ENCODE measurements at regions not wholly inside any gene's neighbourhood (a gene's known extent, or its start where the extent isn't known, plus 50 kb on each side); places are given as distances from the start of the nearest gene placed in this dataset.

DNA sequence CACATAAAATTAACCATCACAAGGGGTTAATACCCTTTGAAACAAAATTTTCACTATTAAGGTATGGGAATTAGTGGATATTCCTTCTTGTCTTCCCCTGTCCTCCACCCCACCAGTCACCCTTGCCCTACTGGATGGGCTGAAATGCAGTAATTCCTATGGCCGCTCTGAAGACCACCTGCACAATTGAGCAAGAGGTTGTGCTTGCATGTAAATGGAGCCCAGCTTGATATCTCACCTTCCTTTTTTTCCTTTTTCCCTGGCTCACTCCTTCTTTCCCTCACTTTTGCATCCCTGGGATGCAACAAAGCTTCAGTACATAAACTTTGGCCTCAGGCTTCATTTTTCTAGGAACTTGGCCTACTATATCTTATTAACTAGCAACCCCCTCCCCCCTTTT, 184.6 kb downstream of the SNX10 start:
- TF ChIP-seq, protein P1, sequence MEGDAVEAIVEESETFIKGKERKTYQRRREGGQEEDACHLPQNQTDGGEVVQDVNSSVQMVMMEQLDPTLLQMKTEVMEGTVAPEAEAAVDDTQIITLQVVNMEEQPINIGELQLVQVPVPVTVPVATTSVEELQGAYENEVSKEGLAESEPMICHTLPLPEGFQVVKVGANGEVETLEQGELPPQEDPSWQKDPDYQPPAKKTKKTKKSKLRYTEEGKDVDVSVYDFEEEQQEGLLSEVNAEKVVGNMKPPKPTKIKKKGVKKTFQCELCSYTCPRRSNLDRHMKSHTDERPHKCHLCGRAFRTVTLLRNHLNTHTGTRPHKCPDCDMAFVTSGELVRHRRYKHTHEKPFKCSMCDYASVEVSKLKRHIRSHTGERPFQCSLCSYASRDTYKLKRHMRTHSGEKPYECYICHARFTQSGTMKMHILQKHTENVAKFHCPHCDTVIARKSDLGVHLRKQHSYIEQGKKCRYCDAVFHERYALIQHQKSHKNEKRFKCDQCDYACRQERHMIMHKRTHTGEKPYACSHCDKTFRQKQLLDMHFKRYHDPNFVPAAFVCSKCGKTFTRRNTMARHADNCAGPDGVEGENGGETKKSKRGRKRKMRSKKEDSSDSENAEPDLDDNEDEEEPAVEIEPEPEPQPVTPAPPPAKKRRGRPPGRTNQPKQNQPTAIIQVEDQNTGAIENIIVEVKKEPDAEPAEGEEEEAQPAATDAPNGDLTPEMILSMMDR (IDR thresholded peaks at IDR 0.05 in 8 of 11, conservative IDR thresholded peaks at IDR 0.05 in 3 of 11) = no peak
- TF ChIP-seq POLR2A (IDR thresholded peaks at IDR 0.05) = no peak

Data from spleen (tissue), 7 donors.